Stimulated activated naive B cell treated with anti-CD40 and anti-IgM and Interleukin-4, amounts not matched to agents 10 μg/mL and 1 μg/mL and 100 μg/mL, for 72 hours (primary cell): ENCODE measurements at regions not wholly inside any gene's neighbourhood (a gene's known extent, or its start where the extent isn't known, plus 50 kb on each side); places are given as distances from the start of the nearest gene placed in this dataset.
"Not testable (repeated sequence)": the region's sequence is repeated elsewhere in the genome, so short reads cannot be mapped to it uniquely, and the experiment has no call there.

Source experiments
- ATAC-seq, 2 donors: fragments of 150-1000 bp; cut with Tn5 transposase; replicated peaks; 2 replicates each; pipeline ENCODE4 v1.10.0; 2021; ENCODE audit warnings: moderate library complexity in 1 of 2
- DNase-seq: peaks from one replicate; pipeline ENCODE4 v3.0.0; 2021
- H3K27ac Mint-ChIP-seq: one replicate; pipeline ENCODE4 v1.8.0; 2022; ENCODE audit warnings: mild to moderate bottlenecking, mixed read lengths
- H3K27me3 Mint-ChIP-seq, 2 donors: one replicate each; pipeline ENCODE4 v1.8.0; 2022; ENCODE audit warnings: mixed read lengths in 2 of 2
- H3K36me3 Mint-ChIP-seq, 2 donors: one replicate each; pipeline ENCODE4 v1.8.0; 2022; ENCODE audit warnings: mixed read lengths in 2 of 2, mild to moderate bottlenecking in 1 of 2
- H3K4me1 Mint-ChIP-seq, 2 donors: one replicate each; pipeline ENCODE4 v1.8.0; 2022; ENCODE audit warnings: mixed read lengths in 2 of 2, mild to moderate bottlenecking in 1 of 2
- H3K4me3 Mint-ChIP-seq, 2 donors: one replicate each; pipeline ENCODE4 v1.8.0; 2022; ENCODE audit warnings: mild to moderate bottlenecking in 2 of 2, mixed read lengths in 2 of 2, moderate library complexity in 1 of 2
- H3K9me3 Mint-ChIP-seq, 2 donors: one replicate each; pipeline ENCODE4 v1.8.0; 2022; ENCODE audit warnings: mixed read lengths in 2 of 2, mild to moderate bottlenecking in 1 of 2

DNA sequence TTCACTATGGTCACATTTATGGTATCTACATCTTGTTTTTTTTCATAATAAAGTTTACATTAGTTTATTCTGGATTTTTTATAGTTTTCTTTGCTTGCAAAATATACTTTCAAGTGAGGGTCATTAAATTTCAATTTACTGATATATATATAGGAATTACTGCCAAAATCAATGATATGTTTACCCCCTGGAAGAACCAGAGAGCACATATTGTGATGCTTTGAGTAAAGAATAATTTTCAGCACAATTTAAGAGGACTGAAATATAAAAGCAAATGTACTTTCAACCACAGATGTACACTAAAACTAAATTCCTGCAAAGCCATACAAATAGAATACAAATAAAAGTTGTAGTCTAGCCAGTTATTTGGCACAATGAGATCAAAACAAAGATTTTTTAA, 242.2 kb upstream of the PCDH18 start:
- Mint-ChIP-seq H3K4me1 (no peaks in the 10 kb centered on the region), H3K27me3 (no peaks in the 10 kb centered on the region), H3K4me3 (no peak overlapping the region), H3K27ac (no peak overlapping the region), H3K9me3 (peaks cover 0 to 3% of the 10 kb centered on the region in 2 donors), H3K36me3 (no peaks in the 10 kb centered on the region)
- DNase-seq = no peak
- ATAC-seq = no peak

DNA sequence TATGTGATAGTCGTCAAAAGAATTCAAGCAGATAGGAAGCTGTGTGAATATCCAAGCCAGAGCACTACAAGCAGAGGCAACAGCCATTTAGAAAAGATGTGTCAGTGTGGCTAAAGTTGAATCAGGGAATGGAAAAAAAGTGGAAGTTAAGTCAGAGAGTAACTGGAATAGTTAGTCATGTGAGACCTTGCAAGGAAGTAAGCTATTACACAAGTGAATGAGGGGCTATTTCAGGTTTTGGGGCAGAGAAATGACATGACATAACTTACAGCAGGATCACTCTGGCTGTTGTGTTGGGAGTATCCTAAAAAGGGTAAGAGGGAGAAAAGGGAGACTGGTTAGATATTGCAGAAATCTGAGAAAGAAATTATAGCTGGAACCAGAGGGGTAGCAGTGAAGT, 236.6 kb upstream of the PCDH18 start:
- no peak for DNase-seq
- no peaks in the 10 kb centered on the region for H3K36me3 Mint-ChIP-seq
- H3K9me3 Mint-ChIP-seq = peaks cover 3 to 6% of the 10 kb centered on the region in 2 donors
- ATAC-seq = no peak
- H3K4me1 Mint-ChIP-seq = no peaks in the 10 kb centered on the region
- H3K27me3 Mint-ChIP-seq = no peaks in the 10 kb centered on the region
- H3K27ac Mint-ChIP-seq = no peak overlapping the region
- no peak overlapping the region for H3K4me3 Mint-ChIP-seq

GRCh38 chr4:137768196-137768595, 235.9 kb upstream of the PCDH18 start:
- H3K27me3 Mint-ChIP-seq = no peaks in the 10 kb centered on the region
- H3K4me3 Mint-ChIP-seq = no peak overlapping the region
- H3K27ac Mint-ChIP-seq = no peak overlapping the region
- no peaks in the 10 kb centered on the region for H3K36me3 Mint-ChIP-seq
- H3K9me3 Mint-ChIP-seq = peaks cover 3 to 6% of the 10 kb centered on the region in 2 donors
- ATAC-seq (no peak), DNase-seq (no peak)
- H3K4me1 Mint-ChIP-seq = no peaks in the 10 kb centered on the region

GRCh38 chr4:137762591-137762990, 230.3 kb upstream of the PCDH18 start:
- peaks cover 0 to 3% of the 10 kb centered on the region in 2 donors for H3K9me3 Mint-ChIP-seq
- DNase-seq (no peak), ATAC-seq (no peak)
- H3K4me3 Mint-ChIP-seq = no peak overlapping the region
- no peaks in the 10 kb centered on the region for H3K27me3 Mint-ChIP-seq
- no peak overlapping the region for H3K27ac Mint-ChIP-seq
- no peaks in the 10 kb centered on the region for H3K4me1 Mint-ChIP-seq
- H3K36me3 Mint-ChIP-seq = no peaks in the 10 kb centered on the region

- no peaks in the 10 kb centered on the region for H3K4me1 Mint-ChIP-seq
- H3K9me3 Mint-ChIP-seq = no peaks in the 10 kb centered on the region
- no peaks in the 10 kb centered on the region for H3K27me3 Mint-ChIP-seq
- no peaks in the 10 kb centered on the region for H3K36me3 Mint-ChIP-seq
- ATAC-seq = no peak
- no peak overlapping the region for H3K4me3 Mint-ChIP-seq
- no peak overlapping the region for H3K27ac Mint-ChIP-seq
- DNase-seq = no peak
Measured at GRCh38 chr4:137754652-137755471, 222.6 kb upstream of the PCDH18 start.

- H3K9me3 Mint-ChIP-seq = no peaks in the 10 kb centered on the region
- no peaks in the 10 kb centered on the region for H3K36me3 Mint-ChIP-seq
- H3K4me1 Mint-ChIP-seq = no peaks in the 10 kb centered on the region
- no peaks in the 10 kb centered on the region for H3K27me3 Mint-ChIP-seq
- ATAC-seq (no peak), DNase-seq (no peak)
- no peak overlapping the region for H3K27ac Mint-ChIP-seq
- no peak overlapping the region for H3K4me3 Mint-ChIP-seq
Measured at GRCh38 chr4:137749466-137749865, 217.2 kb upstream of the PCDH18 start.

DNA sequence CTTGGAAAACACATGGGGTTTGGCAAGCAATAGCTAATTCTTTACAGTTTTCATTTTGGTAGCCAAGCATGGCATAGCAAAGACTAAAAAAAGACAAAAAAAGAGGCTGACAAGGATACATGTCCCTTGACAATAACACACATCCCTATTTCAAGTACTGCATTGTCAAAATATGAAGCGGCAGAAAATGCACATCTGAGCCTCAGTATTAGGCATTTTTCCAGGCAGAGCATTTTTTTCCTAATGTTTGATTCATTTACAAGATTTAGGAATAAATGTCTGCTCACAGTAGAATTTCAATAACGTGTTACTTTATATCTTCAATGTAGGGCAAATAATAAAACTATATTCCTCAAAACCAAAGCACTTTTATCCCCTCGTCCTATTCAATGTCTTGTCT, 216.3 kb upstream of the PCDH18 start:
- Mint-ChIP-seq H3K9me3 (no peaks in the 10 kb centered on the region), H3K27me3 (no peaks in the 10 kb centered on the region), H3K27ac (no peak overlapping the region), H3K4me1 (no peaks in the 10 kb centered on the region), H3K36me3 (no peaks in the 10 kb centered on the region), H3K4me3 (no peak overlapping the region)
- ATAC-seq (no peak), DNase-seq (no peak)

DNA sequence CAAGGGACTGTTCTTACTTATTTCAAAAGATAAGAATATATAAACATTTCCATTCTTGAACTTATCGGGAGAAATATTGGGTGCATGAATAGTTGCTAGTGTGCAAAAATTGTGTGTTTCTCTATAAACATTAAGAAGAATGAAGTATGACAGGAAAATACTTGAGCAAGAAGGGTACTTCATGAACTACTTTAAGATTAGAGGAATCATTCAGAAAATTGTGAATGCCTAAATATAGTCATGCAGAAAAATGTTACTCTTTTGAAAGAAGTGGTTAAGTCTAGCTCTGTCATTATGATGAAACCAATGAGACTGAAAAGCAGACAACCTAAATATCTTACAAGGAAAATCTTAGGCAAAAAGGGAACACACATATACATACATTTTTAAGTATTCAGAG, 207.8 kb upstream of the PCDH18 start:
- DNase-seq (no peak), ATAC-seq (no peak)
- H3K27me3 Mint-ChIP-seq = no peaks in the 10 kb centered on the region
- no peak overlapping the region for H3K27ac Mint-ChIP-seq
- no peak overlapping the region for H3K4me3 Mint-ChIP-seq
- H3K36me3 Mint-ChIP-seq = no peaks in the 10 kb centered on the region
- H3K9me3 Mint-ChIP-seq = no peaks in the 10 kb centered on the region
- no peaks in the 10 kb centered on the region for H3K4me1 Mint-ChIP-seq

- DNase-seq (no peak), ATAC-seq (no peak)
- Mint-ChIP-seq H3K4me3 (no peak overlapping the region), H3K27me3 (no peaks in the 10 kb centered on the region), H3K9me3 (no peaks in the 10 kb centered on the region), H3K27ac (no peak overlapping the region), H3K36me3 (no peaks in the 10 kb centered on the region), H3K4me1 (no peaks in the 10 kb centered on the region)
Measured at GRCh38 chr4:137739391-137739790, 207.1 kb upstream of the PCDH18 start.

DNA sequence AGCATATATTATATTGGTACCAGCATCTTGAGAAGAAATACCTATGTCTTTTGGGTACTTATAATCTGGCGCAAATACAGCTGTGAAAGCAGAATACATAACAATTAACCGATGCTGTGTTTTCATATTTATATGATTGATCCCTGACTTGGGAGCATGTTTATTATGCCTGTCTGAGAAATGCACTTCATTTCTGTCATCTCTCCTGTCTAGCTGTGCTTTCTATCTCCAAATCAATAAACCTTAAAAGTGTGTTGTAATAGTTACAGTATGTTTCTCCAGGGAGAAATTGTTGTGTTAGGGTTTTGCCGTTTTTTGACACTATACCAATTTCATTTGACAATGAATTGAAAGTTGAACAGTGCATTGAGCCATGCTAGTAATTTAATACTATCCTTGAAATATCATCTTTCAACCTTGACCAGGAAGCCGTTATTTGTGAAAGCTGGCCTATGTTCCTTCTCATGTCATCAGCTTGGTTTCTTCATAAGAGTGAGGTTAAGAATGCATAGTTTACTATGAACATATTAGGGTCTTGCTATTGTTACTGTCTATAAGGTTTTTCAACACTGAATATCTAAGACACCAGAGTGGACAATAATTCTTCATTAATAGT, 206.2 kb upstream of the PCDH18 start:
- Mint-ChIP-seq H3K27ac (no peak overlapping the region), H3K4me1 (no peaks in the 10 kb centered on the region), H3K4me3 (no peak overlapping the region), H3K9me3 (no peaks in the 10 kb centered on the region), H3K36me3 (no peaks in the 10 kb centered on the region), H3K27me3 (no peaks in the 10 kb centered on the region)
- ATAC-seq (no peak), DNase-seq (no peak)

DNA sequence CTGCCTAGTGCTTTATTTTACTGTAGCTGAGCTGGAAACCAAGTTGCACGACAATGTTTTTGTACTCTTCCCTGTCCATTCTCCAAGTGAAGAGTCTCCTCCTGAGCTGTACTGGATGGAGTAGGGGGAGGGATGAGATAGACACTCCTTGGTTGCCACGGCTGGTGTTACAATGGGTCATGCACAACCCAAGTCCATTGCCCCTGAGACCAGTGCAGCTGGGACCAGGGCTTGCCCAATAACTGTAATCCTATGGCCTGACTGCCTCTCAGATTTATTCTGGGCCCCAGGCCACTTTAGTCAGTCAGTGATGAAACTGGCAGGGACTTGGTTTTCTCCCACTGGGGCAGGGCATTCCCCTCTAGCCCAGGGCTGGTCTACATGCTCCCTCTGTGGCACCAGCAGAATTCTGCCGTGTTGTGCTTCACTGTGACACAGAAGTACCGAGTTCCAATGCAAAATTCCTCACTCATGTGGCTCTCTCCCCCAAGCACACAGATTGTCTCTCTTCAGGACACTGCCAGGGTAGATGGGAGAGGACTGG, 203.3 kb upstream of the PCDH18 start:
- Mint-ChIP-seq H3K27ac (no peak overlapping the region), H3K27me3 (no peaks in the 10 kb centered on the region), H3K9me3 (peaks cover 0 to 9% of the 10 kb centered on the region in 2 donors), H3K36me3 (no peaks in the 10 kb centered on the region), H3K4me3 (no peak overlapping the region), H3K4me1 (no peaks in the 10 kb centered on the region)
- ATAC-seq (no peak), DNase-seq (no peak)

DNA sequence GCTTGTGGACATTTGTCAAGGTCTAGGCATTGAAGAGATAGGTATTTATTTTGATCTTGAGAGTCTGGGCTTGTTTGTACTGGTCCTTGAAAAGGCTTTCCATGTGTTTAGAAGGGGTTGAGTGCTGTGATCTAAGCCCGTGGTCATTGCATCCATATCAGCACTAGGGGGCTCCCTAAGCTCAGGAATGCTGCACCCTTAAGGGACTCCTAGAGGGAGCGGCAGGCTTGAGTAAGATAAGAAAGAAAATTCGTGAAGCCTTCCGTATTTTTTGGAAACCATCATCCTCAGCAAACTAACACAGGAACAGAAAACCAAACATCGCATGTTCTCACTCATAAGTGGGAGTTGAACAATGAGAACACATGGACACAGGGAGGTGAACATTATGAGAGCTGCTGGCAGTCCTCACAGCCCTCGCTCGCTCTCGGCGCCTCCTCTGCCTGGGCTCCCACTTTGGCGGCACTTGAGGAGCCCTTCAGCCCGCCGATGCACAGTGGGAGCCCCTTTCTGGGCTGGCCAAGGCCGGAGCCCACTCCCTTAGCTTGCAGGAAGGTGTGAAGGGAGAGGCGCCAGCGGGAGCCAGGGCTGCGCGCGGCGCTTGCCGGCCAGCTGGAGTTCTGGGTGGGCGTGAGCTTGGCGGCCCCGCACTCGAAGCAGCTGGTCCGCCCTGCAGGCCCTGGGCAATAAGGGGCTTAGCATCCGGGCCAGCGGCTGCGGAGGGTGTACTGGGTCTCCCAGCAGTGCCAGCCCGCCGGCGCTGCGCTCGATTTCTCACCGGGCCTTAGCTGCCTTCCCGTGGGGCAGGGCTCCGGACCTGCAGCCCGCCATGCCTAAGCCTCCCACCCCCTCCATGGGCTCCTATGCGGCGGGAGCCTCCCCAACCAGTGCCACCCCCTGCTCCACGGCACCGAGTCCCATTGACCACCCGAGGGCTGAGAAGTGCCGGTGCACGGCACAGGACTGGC, 201.2 kb upstream of the PCDH18 start:
- not testable (repeated sequence) for H3K27me3 Mint-ChIP-seq, DNase-seq, H3K36me3 Mint-ChIP-seq, H3K4me1 Mint-ChIP-seq, H3K4me3 Mint-ChIP-seq, H3K9me3 Mint-ChIP-seq, H3K27ac Mint-ChIP-seq
- ATAC-seq = peak; percentile 49 to 63

GRCh38 chr4:137722910-137723309, 190.6 kb upstream of the PCDH18 start:
- Mint-ChIP-seq H3K4me3 (no peak overlapping the region), H3K9me3 (peaks cover 0 to 2% of the 10 kb centered on the region in 2 donors), H3K4me1 (no peaks in the 10 kb centered on the region), H3K27me3 (no peaks in the 10 kb centered on the region), H3K27ac (no peak overlapping the region), H3K36me3 (no peaks in the 10 kb centered on the region)
- DNase-seq (no peak), ATAC-seq (no peak)

DNA sequence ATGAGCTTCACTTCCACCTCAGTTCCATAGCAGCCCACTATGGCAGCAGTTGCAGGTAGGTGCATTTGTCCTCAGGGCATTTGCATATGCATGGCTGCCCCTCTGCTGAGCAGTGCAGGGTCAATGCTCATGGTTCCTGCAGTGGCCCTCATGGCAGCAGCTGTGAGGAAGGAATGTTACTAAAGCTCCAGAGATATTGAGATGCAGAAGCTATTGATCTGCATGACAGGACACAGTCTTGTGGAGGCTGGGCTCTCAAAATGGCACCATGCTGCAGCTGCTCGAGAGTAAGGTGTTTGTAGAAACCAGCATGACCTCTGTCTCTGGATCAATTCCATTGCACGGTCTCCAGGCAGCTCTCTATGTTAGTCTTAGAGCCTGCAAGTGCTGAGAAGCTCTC, 179.2 kb upstream of the PCDH18 start:
- ATAC-seq = no peak
- Mint-ChIP-seq H3K9me3 (peaks cover 4 to 6% of the 10 kb centered on the region in 2 donors), H3K36me3 (no peaks in the 10 kb centered on the region), H3K27me3 (no peaks in the 10 kb centered on the region), H3K27ac (no peak overlapping the region), H3K4me1 (no peaks in the 10 kb centered on the region), H3K4me3 (no peak overlapping the region)
- no peak for DNase-seq
